ENCODE measurements at regions not wholly inside any gene's neighbourhood (a gene's known extent, or its start where the extent isn't known, plus 50 kb on each side); places are given as distances from the start of the nearest gene placed in this dataset.

- no peak for DNase-seq
Observed at GRCh38 chr15:25947323-25948314, 84.5 kb upstream of the ATP10A start.

GRCh38 chr15:25946241-25946805 lies 83.2 kb upstream of the ATP10A start:
- no peak for DNase-seq

GRCh38 chr15:25944386-25944785 lies 81.3 kb upstream of the ATP10A start:
- no peak for DNase-seq

GRCh38 chr15:25943831-25944230 lies 80.7 kb upstream of the ATP10A start:
- DNase-seq: no peak

- DNase-seq: no peak
Observed at GRCh38 chr15:25939122-25939521, 76.0 kb upstream of the ATP10A start.

GRCh38 chr15:25937796-25938195 lies 74.7 kb upstream of the ATP10A start:
- no peak for DNase-seq

GRCh38 chr15:25936004-25936403 lies 72.9 kb upstream of the ATP10A start:
- DNase-seq: no peak

GRCh38 chr15:25933456-25934158 lies 70.5 kb upstream of the ATP10A start:
- DNase-seq: peak; percentile 71

GRCh38 chr15:25932696-25933095 lies 69.6 kb upstream of the ATP10A start:
- no peak for DNase-seq

GRCh38 chr15:25931851-25932250 lies 68.7 kb upstream of the ATP10A start:
- no peak for DNase-seq

- DNase-seq: no peak
Observed at GRCh38 chr15:25930931-25931330, 67.8 kb upstream of the ATP10A start.

Measured in activated CD4-positive, alpha-beta T cell treated with anti-CD3 and anti-CD28 coated beads, Interleukin-2, Interleukin-6, amounts not matched to agents 100 ng/mL and 50 ng/mL, durations not matched to agents 16 hours and 8 hours (primary cell).